ENCODE measurements at regions not wholly inside any gene's neighbourhood (a gene's known extent, or its start where the extent isn't known, plus 50 kb on each side); places are given as distances from the start of the nearest gene placed in this dataset.

DNA sequence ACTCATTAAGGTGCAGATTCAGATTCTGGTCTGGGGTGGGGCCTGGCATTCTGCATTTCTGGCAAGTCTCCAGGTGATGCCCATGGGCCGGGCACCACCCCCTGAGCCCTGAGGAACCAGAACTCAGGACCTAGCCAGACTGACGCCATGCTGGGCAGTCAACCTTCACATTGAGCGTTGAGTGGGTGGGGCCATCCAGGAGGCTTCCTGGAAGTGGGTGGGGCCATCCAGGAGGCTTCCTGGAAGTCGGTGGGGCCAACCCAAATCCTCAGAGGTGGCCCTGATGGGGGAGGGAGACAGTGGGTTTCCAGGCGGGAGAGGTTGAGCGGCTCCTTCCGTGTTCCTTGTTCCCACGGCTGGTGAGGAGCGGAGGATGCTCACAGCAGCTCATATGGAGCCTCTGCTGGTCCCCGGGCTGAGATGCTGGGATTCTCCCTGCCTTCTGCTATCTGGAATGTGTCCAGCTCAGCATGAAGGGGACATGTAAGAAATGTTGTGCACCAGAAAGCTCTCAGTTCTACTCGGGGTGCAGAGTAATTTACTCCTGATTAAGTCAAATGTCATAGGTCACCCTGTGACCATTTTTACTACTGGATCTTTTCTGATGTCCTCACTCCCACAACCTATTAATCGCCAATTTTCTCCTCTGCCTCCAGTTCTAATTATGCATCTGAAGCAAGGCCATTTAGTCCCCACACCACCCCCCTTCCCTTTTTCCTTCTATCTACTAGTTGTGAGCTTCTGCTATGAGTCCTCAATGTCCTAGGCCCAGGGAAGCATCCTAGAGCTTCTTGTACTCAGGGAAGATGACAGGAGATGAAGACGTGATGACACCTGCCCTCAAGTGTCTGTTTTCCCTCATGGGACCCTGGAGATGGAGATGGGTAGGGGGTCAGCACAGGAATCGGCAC lies 435.4 kb downstream of the PTPRU start:
- TF ChIP-seq ZNF274 (IDR thresholded peaks at IDR 0.05; ENCODE audit: low read depth, low read length) = no peak
- no peak for TF ChIP-seq SUZ12 (IDR thresholded peaks at IDR 0.05; ENCODE audit: extremely low read depth, insufficient read depth, insufficient read length)

Data from NT2/D1 (cell line).